ENCODE measurements at regions not wholly inside any gene's neighbourhood (a gene's known extent, or its start where the extent isn't known, plus 50 kb on each side); places are given as distances from the start of the nearest gene placed in this dataset.

DNA sequence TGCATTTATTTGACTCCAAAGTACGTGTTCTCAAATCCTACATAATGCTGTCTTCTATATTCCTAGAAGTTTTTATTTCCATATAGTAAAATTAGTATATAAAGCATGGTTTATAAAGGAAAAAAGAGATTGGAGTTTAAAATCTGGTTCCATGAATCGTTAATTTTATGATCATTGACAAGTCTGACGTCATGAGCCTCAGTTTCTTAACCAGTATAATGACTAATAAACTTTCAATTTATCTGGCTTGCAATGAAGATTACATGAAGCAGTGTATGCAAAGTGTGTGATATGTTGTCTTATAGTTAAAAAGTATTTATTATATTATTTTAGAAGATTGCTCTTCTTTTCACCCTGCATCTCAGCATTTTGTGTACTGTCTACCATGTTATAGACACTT, 421.4 kb upstream of the LRRC7 start:
- Histone ChIP-seq H4K20me1 (ENCODE audit: insufficient read depth, low read length) (no peaks in the 10 kb centered on the region), H3K4me1 (ENCODE audit: low read length) (no peaks in the 10 kb centered on the region), H3K9me2 (replicated peaks; ENCODE audit: insufficient read depth, low read length) (no peaks in the 10 kb centered on the region), H3F3A (ENCODE audit: insufficient read depth, low read length) (no peaks in the 10 kb centered on the region), H2AFZ (ENCODE audit: low read length) (no peak overlapping the region), H3K9me3 (replicated peaks; ENCODE audit: insufficient read depth, low read length) (no peaks in the 10 kb centered on the region), H3K4me3 (ENCODE audit: low read length) (no peak overlapping the region), H3K27me3 (replicated peaks; ENCODE audit: insufficient read depth, low read length) (no peaks in the 10 kb centered on the region), H3K79me2 (ENCODE audit: low read length) (no peaks in the 10 kb centered on the region), H3K36me3 (replicated peaks; ENCODE audit: insufficient read depth, low read length) (no peaks in the 10 kb centered on the region), H3K27ac (ENCODE audit: low read length) (no peak overlapping the region), H3K9ac (ENCODE audit: low read length) (no peak overlapping the region), H3K4me2 (ENCODE audit: low read depth, low read length) (no peak overlapping the region)
- DNase-seq: no peak
- TF ChIP-seq, protein P1, sequence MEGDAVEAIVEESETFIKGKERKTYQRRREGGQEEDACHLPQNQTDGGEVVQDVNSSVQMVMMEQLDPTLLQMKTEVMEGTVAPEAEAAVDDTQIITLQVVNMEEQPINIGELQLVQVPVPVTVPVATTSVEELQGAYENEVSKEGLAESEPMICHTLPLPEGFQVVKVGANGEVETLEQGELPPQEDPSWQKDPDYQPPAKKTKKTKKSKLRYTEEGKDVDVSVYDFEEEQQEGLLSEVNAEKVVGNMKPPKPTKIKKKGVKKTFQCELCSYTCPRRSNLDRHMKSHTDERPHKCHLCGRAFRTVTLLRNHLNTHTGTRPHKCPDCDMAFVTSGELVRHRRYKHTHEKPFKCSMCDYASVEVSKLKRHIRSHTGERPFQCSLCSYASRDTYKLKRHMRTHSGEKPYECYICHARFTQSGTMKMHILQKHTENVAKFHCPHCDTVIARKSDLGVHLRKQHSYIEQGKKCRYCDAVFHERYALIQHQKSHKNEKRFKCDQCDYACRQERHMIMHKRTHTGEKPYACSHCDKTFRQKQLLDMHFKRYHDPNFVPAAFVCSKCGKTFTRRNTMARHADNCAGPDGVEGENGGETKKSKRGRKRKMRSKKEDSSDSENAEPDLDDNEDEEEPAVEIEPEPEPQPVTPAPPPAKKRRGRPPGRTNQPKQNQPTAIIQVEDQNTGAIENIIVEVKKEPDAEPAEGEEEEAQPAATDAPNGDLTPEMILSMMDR (IDR thresholded peaks at IDR 0.05; ENCODE audit: low read length): no peak
- no peak for TF ChIP-seq EZH2phosphoT487 (IDR thresholded peaks at IDR 0.05; ENCODE audit: low read length)
- TF ChIP-seq EZH2 (optimal IDR thresholded peaks at IDR 0.05; ENCODE audit: low read depth, low read length): no peak

DNA sequence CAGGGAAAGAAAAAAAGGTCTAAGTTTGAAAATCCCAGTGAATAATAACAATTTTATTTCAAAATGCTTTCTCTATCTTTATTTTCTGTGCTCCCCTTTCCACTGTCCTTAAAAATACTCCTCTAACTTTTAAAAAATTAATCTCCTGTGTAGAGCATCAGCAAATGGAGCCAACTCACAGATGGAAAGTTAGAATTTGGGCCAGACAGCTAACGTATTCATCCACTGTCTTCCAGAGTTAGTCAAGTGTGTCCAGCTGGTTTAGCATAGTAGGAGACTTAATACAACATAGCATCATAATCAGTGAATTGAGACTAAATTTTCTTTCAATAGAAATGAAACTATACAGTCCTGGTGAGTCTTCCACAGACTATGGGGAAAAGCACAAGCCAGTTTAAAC, 419.0 kb upstream of the LRRC7 start:
- no peaks in the 10 kb centered on the region for H3K9me2 ChIP-seq (replicated peaks; ENCODE audit: insufficient read depth, low read length)
- H3K27ac ChIP-seq (ENCODE audit: low read length): no peak overlapping the region
- no peaks in the 10 kb centered on the region for H3K79me2 ChIP-seq (ENCODE audit: low read length)
- no peaks in the 10 kb centered on the region for H3K4me1 ChIP-seq (ENCODE audit: low read length)
- no peak overlapping the region for H3K9ac ChIP-seq (ENCODE audit: low read length)
- H3K4me2 ChIP-seq (ENCODE audit: low read depth, low read length): no peak overlapping the region
- no peak overlapping the region for H3K4me3 ChIP-seq (ENCODE audit: low read length)
- H3K9me3 ChIP-seq (replicated peaks; ENCODE audit: insufficient read depth, low read length): no peaks in the 10 kb centered on the region
- H3F3A ChIP-seq (ENCODE audit: insufficient read depth, low read length): no peaks in the 10 kb centered on the region
- no peak for DNase-seq
- no peaks in the 10 kb centered on the region for H3K27me3 ChIP-seq (replicated peaks; ENCODE audit: insufficient read depth, low read length)
- H4K20me1 ChIP-seq (ENCODE audit: insufficient read depth, low read length): no peaks in the 10 kb centered on the region
- TF ChIP-seq EZH2 (optimal IDR thresholded peaks at IDR 0.05; ENCODE audit: low read depth, low read length): no peak
- TF ChIP-seq, protein P1 (IDR thresholded peaks at IDR 0.05; ENCODE audit: low read length): no peak
- TF ChIP-seq EZH2phosphoT487 (IDR thresholded peaks at IDR 0.05; ENCODE audit: low read length): no peak
- H2AFZ ChIP-seq (ENCODE audit: low read length): no peak overlapping the region
- no peaks in the 10 kb centered on the region for H3K36me3 ChIP-seq (replicated peaks; ENCODE audit: insufficient read depth, low read length)

DNA sequence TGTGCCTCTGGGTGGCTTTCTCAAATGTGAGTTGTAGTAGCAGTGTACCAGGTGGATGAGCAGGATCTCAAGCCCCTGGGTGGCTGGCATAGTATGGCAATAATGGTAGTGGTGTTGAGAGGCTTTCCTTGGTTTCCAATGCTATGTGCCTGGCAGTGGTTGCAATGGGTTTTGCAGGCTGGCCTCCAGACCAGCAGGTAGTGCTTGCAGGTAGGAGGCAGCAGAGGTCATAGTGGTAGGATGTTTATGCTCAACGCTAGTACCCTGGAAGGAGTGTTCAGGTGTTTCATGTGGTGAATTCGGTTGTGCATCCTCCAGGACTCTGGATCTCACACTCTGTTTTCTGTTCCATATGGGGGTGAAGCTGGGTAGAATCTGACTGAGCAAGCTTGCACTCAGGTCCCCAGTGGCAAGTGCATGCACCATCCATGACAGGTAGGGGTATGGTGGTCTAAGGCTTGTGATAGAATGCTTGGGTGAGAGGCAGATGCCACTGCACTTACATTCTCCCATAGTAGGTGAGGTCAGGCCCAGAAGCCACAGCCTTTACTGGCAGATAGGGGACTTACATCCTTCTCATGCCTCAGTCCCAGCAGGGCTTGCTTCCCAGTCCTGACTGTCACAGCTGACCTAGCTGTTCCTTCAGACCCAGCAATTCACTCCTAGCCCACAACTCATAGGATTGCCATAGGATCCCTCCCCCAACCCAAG, 410.5 kb upstream of the LRRC7 start:
- Histone ChIP-seq H3K9me3 (replicated peaks; ENCODE audit: insufficient read depth, low read length) (no peaks in the 10 kb centered on the region), H3K27me3 (replicated peaks; ENCODE audit: insufficient read depth, low read length) (no peaks in the 10 kb centered on the region), H3K79me2 (ENCODE audit: low read length) (no peaks in the 10 kb centered on the region), H3K4me1 (ENCODE audit: low read length) (no peaks in the 10 kb centered on the region), H3K4me2 (ENCODE audit: low read depth, low read length) (no peak overlapping the region), H3K9me2 (replicated peaks; ENCODE audit: insufficient read depth, low read length) (no peaks in the 10 kb centered on the region), H3F3A (ENCODE audit: insufficient read depth, low read length) (no peaks in the 10 kb centered on the region), H3K27ac (ENCODE audit: low read length) (no peak overlapping the region), H3K4me3 (ENCODE audit: low read length) (no peak overlapping the region), H3K9ac (ENCODE audit: low read length) (no peak overlapping the region; the same call in 1 of the 2 replicates), H4K20me1 (ENCODE audit: insufficient read depth, low read length) (no peaks in the 10 kb centered on the region), H2AFZ (ENCODE audit: low read length) (no peak overlapping the region), H3K36me3 (replicated peaks; ENCODE audit: insufficient read depth, low read length) (no peaks in the 10 kb centered on the region)
- no peak for DNase-seq
- TF ChIP-seq EZH2 (optimal IDR thresholded peaks at IDR 0.05; ENCODE audit: low read depth, low read length): no peak
- TF ChIP-seq, protein P1 (IDR thresholded peaks at IDR 0.05; ENCODE audit: low read length): no peak
- no peak for TF ChIP-seq EZH2phosphoT487 (IDR thresholded peaks at IDR 0.05; ENCODE audit: low read length)

All from MM.1S (cell line).